22Rv1 (cell line): ENCODE measurements at regions not wholly inside any gene's neighbourhood (a gene's known extent, or its start where the extent isn't known, plus 50 kb on each side); places are given as distances from the start of the nearest gene placed in this dataset.
"Not testable (repeated sequence)": the region's sequence is repeated elsewhere in the genome, so short reads cannot be mapped to it uniquely, and the experiment has no call there.

Experiments
- ZFX ChIP-seq: fragments of 450-650 bp; IDR thresholded peaks from 2 replicates; pipeline ENCODE4 v1.6.1; 2017; ENCODE audit warnings: antibody characterized with exemption, borderline replicate concordance
- TF ChIP-seq, protein P1 (sequence below): fragments of 450-650 bp; IDR thresholded peaks from 2 replicates; pipeline ENCODE4 v1.5.1; 2017; ENCODE audit warnings: mild to moderate bottlenecking

DNA sequence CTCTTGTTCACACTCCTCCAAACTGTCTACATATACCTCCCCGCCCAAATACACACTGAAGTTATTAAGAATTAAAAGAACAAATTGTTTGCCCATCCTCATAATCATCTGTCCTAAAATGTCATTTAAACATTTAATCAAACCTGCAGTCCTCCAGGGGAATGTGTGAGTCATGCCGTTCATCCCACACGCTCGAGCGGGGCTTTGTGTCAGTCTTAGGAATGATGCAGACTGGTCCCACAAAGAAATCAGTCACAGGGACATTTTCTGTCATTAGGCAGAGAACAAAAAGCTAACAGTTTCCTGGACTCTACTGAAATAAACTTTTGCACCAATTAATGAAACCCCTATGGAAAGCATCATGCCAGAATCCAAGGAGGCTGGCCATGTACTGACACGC, 194.6 kb downstream of the ZNF92 start:
- TF ChIP-seq, protein P1, sequence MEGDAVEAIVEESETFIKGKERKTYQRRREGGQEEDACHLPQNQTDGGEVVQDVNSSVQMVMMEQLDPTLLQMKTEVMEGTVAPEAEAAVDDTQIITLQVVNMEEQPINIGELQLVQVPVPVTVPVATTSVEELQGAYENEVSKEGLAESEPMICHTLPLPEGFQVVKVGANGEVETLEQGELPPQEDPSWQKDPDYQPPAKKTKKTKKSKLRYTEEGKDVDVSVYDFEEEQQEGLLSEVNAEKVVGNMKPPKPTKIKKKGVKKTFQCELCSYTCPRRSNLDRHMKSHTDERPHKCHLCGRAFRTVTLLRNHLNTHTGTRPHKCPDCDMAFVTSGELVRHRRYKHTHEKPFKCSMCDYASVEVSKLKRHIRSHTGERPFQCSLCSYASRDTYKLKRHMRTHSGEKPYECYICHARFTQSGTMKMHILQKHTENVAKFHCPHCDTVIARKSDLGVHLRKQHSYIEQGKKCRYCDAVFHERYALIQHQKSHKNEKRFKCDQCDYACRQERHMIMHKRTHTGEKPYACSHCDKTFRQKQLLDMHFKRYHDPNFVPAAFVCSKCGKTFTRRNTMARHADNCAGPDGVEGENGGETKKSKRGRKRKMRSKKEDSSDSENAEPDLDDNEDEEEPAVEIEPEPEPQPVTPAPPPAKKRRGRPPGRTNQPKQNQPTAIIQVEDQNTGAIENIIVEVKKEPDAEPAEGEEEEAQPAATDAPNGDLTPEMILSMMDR: not testable (repeated sequence)
- not testable (repeated sequence) for TF ChIP-seq ZFX
